IPS-15b (cell line): ENCODE measurements at regions not wholly inside any gene's neighbourhood (a gene's known extent, or its start where the extent isn't known, plus 50 kb on each side); places are given as distances from the start of the nearest gene placed in this dataset.

Experiments used
- H3K27me3 ChIP-seq: one replicate; pipeline ENCODE4 v1.6.1; 2013; ENCODE audit warnings: low read length; ENCODE audit not compliant: control insufficient read depth, insufficient read depth
- H3K36me3 ChIP-seq: one replicate; pipeline ENCODE4 v1.6.1; 2013; ENCODE audit warnings: low read length; ENCODE audit not compliant: control insufficient read depth, insufficient read depth
- H3K4me1 ChIP-seq: one replicate; pipeline ENCODE4 v1.6.1; 2013; ENCODE audit warnings: mild to moderate bottlenecking, low read length; ENCODE audit not compliant: control insufficient read depth, insufficient read depth
- H3K4me3 ChIP-seq: one replicate; pipeline ENCODE4 v1.5.1; 2013; ENCODE audit warnings: low read depth, low read length
- H3K9ac ChIP-seq: one replicate; pipeline ENCODE4 v1.6.1; 2013; ENCODE audit warnings: low read depth, mild to moderate bottlenecking, low read length
- H3K9me3 ChIP-seq: one replicate; pipeline ENCODE4 v1.6.1; 2013; ENCODE audit warnings: mild to moderate bottlenecking, low read length; ENCODE audit not compliant: control insufficient read depth, insufficient read depth

- H3K9me3 ChIP-seq = no peaks in the 10 kb centered on the region
- no peak overlapping the region for H3K9ac ChIP-seq
- H3K36me3 ChIP-seq = no peaks in the 10 kb centered on the region
- no peaks in the 10 kb centered on the region for H3K27me3 ChIP-seq
- no peak overlapping the region for H3K4me3 ChIP-seq
- no peaks in the 10 kb centered on the region for H3K4me1 ChIP-seq
Measured at GRCh38 chr5:57683036-57683630, 200.5 kb upstream of the ACTBL2 start.

- no peak overlapping the region for H3K9ac ChIP-seq
- H3K4me1 ChIP-seq = no peaks in the 10 kb centered on the region
- H3K36me3 ChIP-seq = no peaks in the 10 kb centered on the region
- no peaks in the 10 kb centered on the region for H3K9me3 ChIP-seq
- H3K27me3 ChIP-seq = no peaks in the 10 kb centered on the region
- no peak overlapping the region for H3K4me3 ChIP-seq
Measured at GRCh38 chr5:57681942-57682341, 199.3 kb upstream of the ACTBL2 start.

DNA sequence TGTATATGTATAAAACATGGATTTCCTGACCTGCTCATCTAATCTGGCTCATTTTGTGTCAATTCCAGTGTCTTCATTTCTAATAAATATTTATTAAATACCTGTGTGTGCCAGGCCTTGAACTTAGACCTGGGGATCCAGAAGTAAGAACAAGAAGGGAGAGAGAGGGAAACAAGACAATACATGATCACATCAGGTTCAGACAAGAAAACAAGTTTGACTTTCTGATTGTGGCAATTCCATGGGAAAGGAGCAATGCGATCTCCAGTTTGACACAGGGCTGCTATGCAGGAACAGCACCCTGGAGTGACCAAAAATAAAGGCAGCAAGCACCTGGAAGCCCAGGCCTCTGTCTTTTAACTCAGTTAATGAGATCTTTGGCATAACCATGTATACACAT is 198.1 kb upstream of the ACTBL2 start:
- H3K27me3 ChIP-seq = no peaks in the 10 kb centered on the region
- H3K4me3 ChIP-seq = no peak overlapping the region
- H3K9ac ChIP-seq = no peak overlapping the region
- H3K36me3 ChIP-seq = no peaks in the 10 kb centered on the region
- no peaks in the 10 kb centered on the region for H3K9me3 ChIP-seq
- no peaks in the 10 kb centered on the region for H3K4me1 ChIP-seq

- Histone ChIP-seq H3K4me1 (no peaks in the 10 kb centered on the region), H3K4me3 (no peak overlapping the region), H3K27me3 (no peaks in the 10 kb centered on the region), H3K9me3 (no peaks in the 10 kb centered on the region), H3K9ac (no peak overlapping the region), H3K36me3 (no peaks in the 10 kb centered on the region)
Measured at GRCh38 chr5:57677235-57677634, 194.6 kb upstream of the ACTBL2 start.

- no peaks in the 10 kb centered on the region for H3K9me3 ChIP-seq
- no peak overlapping the region for H3K4me3 ChIP-seq
- no peak overlapping the region for H3K9ac ChIP-seq
- H3K36me3 ChIP-seq = no peaks in the 10 kb centered on the region
- H3K27me3 ChIP-seq = no peaks in the 10 kb centered on the region
- H3K4me1 ChIP-seq = no peaks in the 10 kb centered on the region
Measured at GRCh38 chr5:57676222-57677098, 193.8 kb upstream of the ACTBL2 start.

DNA sequence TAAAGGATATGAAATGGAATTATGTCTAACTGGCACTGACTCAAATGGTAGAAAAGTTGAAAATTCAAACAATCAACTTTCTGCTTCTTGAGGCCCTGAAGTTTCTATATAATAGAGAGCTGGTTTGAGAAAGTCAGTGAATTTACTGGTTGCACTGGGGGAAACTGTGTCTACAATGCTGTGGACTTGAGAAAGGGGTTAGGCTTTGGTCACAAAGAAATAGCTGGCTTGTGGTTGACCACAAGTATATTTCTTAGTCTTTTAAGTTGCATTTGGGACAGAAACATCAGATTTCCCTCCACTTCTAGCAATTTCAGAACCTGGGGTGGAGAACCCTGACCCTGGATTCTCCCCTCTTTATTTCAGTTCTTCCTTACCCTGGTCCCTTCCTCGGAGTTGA is 192.6 kb upstream of the ACTBL2 start:
- no peaks in the 10 kb centered on the region for H3K9me3 ChIP-seq
- H3K4me3 ChIP-seq = no peak overlapping the region
- no peaks in the 10 kb centered on the region for H3K27me3 ChIP-seq
- H3K36me3 ChIP-seq = no peaks in the 10 kb centered on the region
- H3K4me1 ChIP-seq = no peaks in the 10 kb centered on the region
- no peak overlapping the region for H3K9ac ChIP-seq

DNA sequence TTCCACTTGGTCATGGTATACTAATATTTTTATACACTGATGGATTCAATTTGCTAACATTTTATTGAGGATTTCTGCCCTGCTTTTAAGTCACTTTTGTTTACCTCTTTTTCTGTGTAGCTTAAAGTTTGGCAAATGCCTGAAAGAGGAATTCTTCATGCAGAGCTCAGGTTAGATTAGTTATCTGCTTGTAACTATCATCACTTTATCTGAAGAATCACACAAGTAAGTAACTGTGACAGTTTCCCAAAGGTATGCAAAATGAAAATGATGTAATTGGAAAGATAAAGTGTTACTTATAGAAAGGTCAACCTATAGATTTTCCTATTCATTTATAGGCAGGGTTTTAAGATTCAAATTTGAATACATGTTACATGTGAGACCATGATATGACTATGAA is 188.8 kb upstream of the ACTBL2 start:
- no peak overlapping the region for H3K4me3 ChIP-seq
- H3K9me3 ChIP-seq = no peaks in the 10 kb centered on the region
- no peak overlapping the region for H3K9ac ChIP-seq
- no peaks in the 10 kb centered on the region for H3K4me1 ChIP-seq
- H3K27me3 ChIP-seq = no peaks in the 10 kb centered on the region
- H3K36me3 ChIP-seq = no peaks in the 10 kb centered on the region

GRCh38 chr5:57666582-57666981 is 184.0 kb upstream of the ACTBL2 start:
- Histone ChIP-seq H3K9ac (no peak overlapping the region), H3K9me3 (no peaks in the 10 kb centered on the region), H3K4me1 (no peaks in the 10 kb centered on the region), H3K27me3 (no peaks in the 10 kb centered on the region), H3K36me3 (no peaks in the 10 kb centered on the region), H3K4me3 (no peak overlapping the region)

- no peaks in the 10 kb centered on the region for H3K9me3 ChIP-seq
- H3K27me3 ChIP-seq = no peaks in the 10 kb centered on the region
- no peaks in the 10 kb centered on the region for H3K36me3 ChIP-seq
- H3K9ac ChIP-seq = no peak overlapping the region
- no peaks in the 10 kb centered on the region for H3K4me1 ChIP-seq
- H3K4me3 ChIP-seq = no peak overlapping the region
Measured at GRCh38 chr5:57665146-57665936, 182.7 kb upstream of the ACTBL2 start.

- H3K9me3 ChIP-seq = no peaks in the 10 kb centered on the region
- no peaks in the 10 kb centered on the region for H3K27me3 ChIP-seq
- no peaks in the 10 kb centered on the region for H3K4me1 ChIP-seq
- no peak overlapping the region for H3K9ac ChIP-seq
- H3K4me3 ChIP-seq = no peak overlapping the region
- no peaks in the 10 kb centered on the region for H3K36me3 ChIP-seq
Measured at GRCh38 chr5:57664700-57665099, 182.1 kb upstream of the ACTBL2 start.

DNA sequence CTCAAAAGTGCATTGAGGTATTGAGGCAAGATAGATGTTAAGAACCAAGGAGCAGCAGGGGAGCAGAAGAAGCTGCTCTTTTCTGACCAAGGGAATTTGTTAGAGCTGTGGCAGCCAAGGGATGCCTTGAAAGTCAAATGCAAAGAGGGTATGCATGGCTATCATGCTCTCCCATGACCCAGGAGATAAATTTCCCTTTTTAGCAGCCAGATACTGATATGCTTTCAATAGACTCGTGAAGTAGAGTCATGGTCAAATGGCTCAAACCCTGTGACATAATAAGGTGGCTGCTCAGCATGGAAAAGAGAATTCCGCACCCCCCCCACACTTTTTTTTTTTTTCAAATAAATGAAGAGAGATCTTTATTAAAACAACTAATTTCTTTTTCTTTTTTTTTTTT is 180.9 kb upstream of the ACTBL2 start:
- Histone ChIP-seq H3K9me3 (no peaks in the 10 kb centered on the region), H3K27me3 (no peaks in the 10 kb centered on the region), H3K36me3 (no peaks in the 10 kb centered on the region), H3K4me3 (no peak overlapping the region), H3K9ac (no peak overlapping the region), H3K4me1 (no peaks in the 10 kb centered on the region)
